Sigmoid colon (tissue), 6 donors: ENCODE measurements at regions not wholly inside any gene's neighbourhood (a gene's known extent, or its start where the extent isn't known, plus 50 kb on each side); places are given as distances from the start of the nearest gene placed in this dataset.
A peak's percentile ranks its signal among the peaks of the same experiment; 100 is the strongest.

Experiments
- DNase-seq: peaks from one replicate; pipeline ENCODE4 v3.0.0-alpha.2; 2019
- H3K27ac ChIP-seq, 4 donors: fragments of 200-600 bp; sonication (generic); one replicate each; pipeline ENCODE4 v1.5.1; 2016 to 2019; ENCODE audit warnings: mild to moderate bottlenecking in 1 of 4
- H3K27me3 ChIP-seq, 3 donors: fragments of 200-600 bp; sonication (generic); one replicate each; pipeline ENCODE4 v1.5.1; 2019; ENCODE audit warnings: mild to moderate bottlenecking in 1 of 3
- H3K36me3 ChIP-seq, 4 donors: fragments of 200-600 bp; sonication (generic); one replicate each; pipeline ENCODE4 v1.5.1; 2016 to 2019
- H3K4me1 ChIP-seq, 4 donors: fragments of 200-600 bp; sonication (generic); one replicate each; pipeline ENCODE4 v1.5.1; 2017 to 2019
- H3K4me3 ChIP-seq, 4 donors: fragments of 200-600 bp; sonication (generic); one replicate each; pipeline ENCODE4 v1.5.1; 2017 to 2019; ENCODE audit warnings: mild to moderate bottlenecking in 2 of 4, moderate library complexity in 1 of 4
- H3K9me3 ChIP-seq, 4 donors: fragments of 200-600 bp in 3 of 4; sonication (generic) in 3 of 4; one replicate each; pipeline versions ENCODE4 v1.5.1 to v1.6.1; 2013 to 2019
- EP300 ChIP-seq, 4 donors: sonication (generic); formaldehyde crosslinking; IDR thresholded peaks; one replicate each; pipeline ENCODE4 v1.6.1; 2017; ENCODE audit warnings: antibody characterized with exemption in 4 of 4
- POLR2A ChIP-seq, 2 donors: fragments of 450-650 bp; IDR thresholded peaks; one replicate each; pipeline ENCODE4 v1.6.1; 2016; ENCODE audit warnings: antibody characterized with exemption in 2 of 2, mild to moderate bottlenecking in 2 of 2, moderate library complexity in 2 of 2
- POLR2AphosphoS5 ChIP-seq, 4 donors: sonication (generic); formaldehyde crosslinking; IDR thresholded peaks; one replicate each; pipeline ENCODE4 v1.6.1; 2017; ENCODE audit warnings: antibody characterized with exemption in 4 of 4
- WGBS, 2 donors: extraction: QIAGEN DNeasy Blood & Tissue Kit; methylation state at CpG; one replicate each; pipeline ENCODE4 v1.1.7; 2013; 5-methylcytosine and 5-hydroxymethylcytosine counted together
- intact Hi-C: fragments of 100-400 bp; cut with DNase I; formaldehyde crosslinking; loops from one replicate; pipeline ENCODE4 v1.15.1; 2023
- TF ChIP-seq, protein P1 (sequence below), 4 experiments: fragments of 450-650 bp in 3 of 4; fragments of 200-600 bp in 1 of 4; IDR thresholded peaks; one replicate each; pipeline ENCODE4 v1.5.1; 2016 to 2019; ENCODE audit warnings: antibody characterized with exemption in 4 of 4, mild to moderate bottlenecking in 3 of 4, moderate library complexity in 2 of 4
- donor health status: healthy with polysubstance abuse.
- donor health status: healthy.

- H3K36me3 ChIP-seq = no peaks in the 10 kb centered on the region
- no peak for DNase-seq
- H3K27me3 ChIP-seq = no peaks in the 10 kb centered on the region
- intact Hi-C loops = no loop called here
- H3K9me3 ChIP-seq = no peaks in the 10 kb centered on the region
- no peak overlapping the region for H3K27ac ChIP-seq
- TF ChIP-seq, protein P1, sequence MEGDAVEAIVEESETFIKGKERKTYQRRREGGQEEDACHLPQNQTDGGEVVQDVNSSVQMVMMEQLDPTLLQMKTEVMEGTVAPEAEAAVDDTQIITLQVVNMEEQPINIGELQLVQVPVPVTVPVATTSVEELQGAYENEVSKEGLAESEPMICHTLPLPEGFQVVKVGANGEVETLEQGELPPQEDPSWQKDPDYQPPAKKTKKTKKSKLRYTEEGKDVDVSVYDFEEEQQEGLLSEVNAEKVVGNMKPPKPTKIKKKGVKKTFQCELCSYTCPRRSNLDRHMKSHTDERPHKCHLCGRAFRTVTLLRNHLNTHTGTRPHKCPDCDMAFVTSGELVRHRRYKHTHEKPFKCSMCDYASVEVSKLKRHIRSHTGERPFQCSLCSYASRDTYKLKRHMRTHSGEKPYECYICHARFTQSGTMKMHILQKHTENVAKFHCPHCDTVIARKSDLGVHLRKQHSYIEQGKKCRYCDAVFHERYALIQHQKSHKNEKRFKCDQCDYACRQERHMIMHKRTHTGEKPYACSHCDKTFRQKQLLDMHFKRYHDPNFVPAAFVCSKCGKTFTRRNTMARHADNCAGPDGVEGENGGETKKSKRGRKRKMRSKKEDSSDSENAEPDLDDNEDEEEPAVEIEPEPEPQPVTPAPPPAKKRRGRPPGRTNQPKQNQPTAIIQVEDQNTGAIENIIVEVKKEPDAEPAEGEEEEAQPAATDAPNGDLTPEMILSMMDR (IDR thresholded peaks at IDR 0.05) = no peak
- TF ChIP-seq EP300 (IDR thresholded peaks at IDR 0.05) = no peak
- TF ChIP-seq POLR2AphosphoS5 (IDR thresholded peaks at IDR 0.05) = no peak
- no peak for TF ChIP-seq POLR2A (IDR thresholded peaks at IDR 0.05)
- 87 to 92% methylated on average over 6 of the region's 6 CpGs for WGBS, 2 donors
- H3K4me1 ChIP-seq = peaks cover 0 to 6% (median 0%) of the 10 kb centered on the region in 4 donors
- no peak overlapping the region for H3K4me3 ChIP-seq
These were observed 224.0 kb downstream of the PTBP2 start for GRCh38 chr1:96945509-96946084.

GRCh38 chr1:96955307-96956012 lies 233.9 kb downstream of the PTBP2 start:
- WGBS, 2 donors = 71 to 83% methylated on average over 3 of the region's 3 CpGs
- Histone ChIP-seq H3K36me3 (no peaks in the 10 kb centered on the region), H3K9me3 (no peaks in the 10 kb centered on the region), H3K27ac (no peak overlapping the region), H3K4me3 (no peak overlapping the region), H3K27me3 (no peaks in the 10 kb centered on the region), H3K4me1 (no peaks in the 10 kb centered on the region)
- DNase-seq = no peak
- intact Hi-C loops = no loop called here
- TF ChIP-seq, protein P1 (IDR thresholded peaks at IDR 0.05) = no peak
- no peak for TF ChIP-seq POLR2AphosphoS5 (IDR thresholded peaks at IDR 0.05)

GRCh38 chr1:96962216-96962615 lies 240.6 kb downstream of the PTBP2 start:
- no peaks in the 10 kb centered on the region for H3K9me3 ChIP-seq
- DNase-seq = no peak
- H3K36me3 ChIP-seq = no peaks in the 10 kb centered on the region
- H3K4me3 ChIP-seq = no peak overlapping the region
- WGBS, 2 donors = 60 to 62% methylated on average over 2 of the region's 2 CpGs
- H3K27me3 ChIP-seq = no peaks in the 10 kb centered on the region
- peaks cover 0 to 29% (median 17%) of the 10 kb centered on the region in 4 donors for H3K4me1 ChIP-seq
- intact Hi-C loops = no loop called here
- peak overlapping the region in 2 of 4 donors; percentile 28 to 51 for H3K27ac ChIP-seq
- TF ChIP-seq POLR2AphosphoS5 (IDR thresholded peaks at IDR 0.05) (no peak), POLR2A (IDR thresholded peaks at IDR 0.05) (no peak), EP300 (IDR thresholded peaks at IDR 0.05) (no peak)
- TF ChIP-seq, protein P1 (IDR thresholded peaks at IDR 0.05) = no peak

DNA sequence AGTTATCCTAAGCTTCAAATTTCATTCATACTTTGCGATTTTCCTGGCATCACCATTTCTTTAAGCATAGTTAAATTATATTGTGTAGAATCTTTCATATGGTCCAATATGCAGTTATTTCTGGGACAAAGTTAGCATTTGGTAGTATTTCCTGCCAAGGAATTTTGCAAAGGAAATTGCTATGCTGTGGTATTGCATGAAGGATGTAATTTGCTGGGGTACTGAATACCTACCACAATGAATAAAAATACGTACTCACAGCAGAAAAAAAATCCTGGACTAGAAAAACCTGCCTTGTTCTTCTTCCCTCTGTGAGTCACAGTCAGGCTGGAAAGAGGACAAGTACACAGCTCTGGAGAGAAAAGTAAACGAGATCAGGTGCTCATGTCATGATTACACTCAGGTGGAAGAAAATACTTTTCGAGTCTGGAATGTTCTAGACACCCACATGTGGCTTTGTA lies 241.2 kb downstream of the PTBP2 start:
- H3K9me3 ChIP-seq = no peaks in the 10 kb centered on the region
- H3K27ac ChIP-seq = peak overlapping the region in 3 of 4 donors; percentile 27 to 51 (median 28)
- TF ChIP-seq POLR2AphosphoS5 (IDR thresholded peaks at IDR 0.05) = peak in 1 of 4 donors; percentile 13
- TF ChIP-seq EP300 (IDR thresholded peaks at IDR 0.05) = no peak
- 42 to 63% methylated on average over 4 of the region's 4 CpGs for WGBS, 2 donors
- H3K4me1 ChIP-seq = peaks cover 0 to 35% (median 18%) of the 10 kb centered on the region in 4 donors
- no peak for DNase-seq
- no peaks in the 10 kb centered on the region for H3K36me3 ChIP-seq
- intact Hi-C loops = no loop called here
- no peak overlapping the region for H3K4me3 ChIP-seq
- no peaks in the 10 kb centered on the region for H3K27me3 ChIP-seq

GRCh38 chr1:96964761-96965160 lies 243.2 kb downstream of the PTBP2 start:
- WGBS, 2 donors = 69 to 90% methylated on average over 1 of the region's 1 CpG
- H3K4me1 ChIP-seq = peaks cover 0 to 53% (median 34%) of the 10 kb centered on the region in 4 donors

More at GRCh38 chr1:96964761-96965160, 243.2 kb downstream of the PTBP2 start:
- H3K36me3 ChIP-seq = no peaks in the 10 kb centered on the region
- no peak for DNase-seq
- H3K9me3 ChIP-seq = no peaks in the 10 kb centered on the region
- TF ChIP-seq, protein P1 (IDR thresholded peaks at IDR 0.05) = no peak
- TF ChIP-seq POLR2A (IDR thresholded peaks at IDR 0.05) (no peak), POLR2AphosphoS5 (IDR thresholded peaks at IDR 0.05) (no peak), EP300 (IDR thresholded peaks at IDR 0.05) (no peak)
- no peak overlapping the region for H3K4me3 ChIP-seq
- H3K27me3 ChIP-seq = no peaks in the 10 kb centered on the region
- no peak overlapping the region for H3K27ac ChIP-seq
- intact Hi-C loops = no loop called here
